ENCODE measurements at regions not wholly inside any gene's neighbourhood (a gene's known extent, or its start where the extent isn't known, plus 50 kb on each side); places are given as distances from the start of the nearest gene placed in this dataset.

DNA sequence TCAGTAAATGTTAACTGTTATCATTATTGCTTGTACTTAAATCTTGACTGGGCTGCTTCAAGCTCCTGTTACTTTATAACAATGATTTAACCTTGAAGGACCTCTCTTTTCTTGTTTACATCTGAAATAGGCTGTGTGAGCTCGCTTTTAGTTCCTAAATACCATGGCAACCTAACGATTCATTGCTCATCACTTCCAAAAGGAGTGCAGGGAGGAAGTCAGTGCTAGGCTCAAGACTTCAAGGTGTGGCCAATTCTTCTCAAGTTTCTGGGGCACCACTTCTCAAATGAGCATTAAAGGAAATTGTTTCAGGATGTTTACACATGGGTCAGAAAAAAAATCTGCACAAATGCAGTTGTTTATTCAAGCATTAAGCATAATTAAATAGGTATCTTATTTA lies 284.2 kb downstream of the MTERF1 start:
- Histone ChIP-seq H3K4me1 (ENCODE audit: insufficient read depth, low read length, poor library complexity, severe bottlenecking) (no peaks in the 10 kb centered on the region), H3K4me3 (ENCODE audit: low read length, poor library complexity, severe bottlenecking) (no peak overlapping the region), H3F3A (ENCODE audit: low read depth) (no peaks in the 10 kb centered on the region), H3K36me3 (ENCODE audit: insufficient read depth, low read length) (no peaks in the 10 kb centered on the region), H2AFZ (ENCODE audit: low read length) (no peak overlapping the region), H3K79me2 (ENCODE audit: insufficient read depth, low read length) (no peaks in the 10 kb centered on the region), H4K20me1 (ENCODE audit: insufficient read depth, low read length, poor library complexity, severe bottlenecking) (no peaks in the 10 kb centered on the region), H3K9ac (ENCODE audit: low read depth, low read length, poor library complexity, severe bottlenecking) (no peak overlapping the region), H3K9me2 (replicated peaks; ENCODE audit: low read depth, low read length) (no peaks in the 10 kb centered on the region), H3K27me3 (ENCODE audit: insufficient read depth, low read length, poor library complexity, severe bottlenecking) (no peaks in the 10 kb centered on the region), H3K4me2 (ENCODE audit: low read depth, low read length, poor library complexity, severe bottlenecking) (no peak overlapping the region), H3K9me3 (ENCODE audit: insufficient read depth, low read depth, low read length) (no peaks in the 10 kb centered on the region)
- TF ChIP-seq EZH2phosphoT487 (IDR thresholded peaks at IDR 0.05; ENCODE audit: borderline replicate concordance) = no peak
- TF ChIP-seq, protein P1, sequence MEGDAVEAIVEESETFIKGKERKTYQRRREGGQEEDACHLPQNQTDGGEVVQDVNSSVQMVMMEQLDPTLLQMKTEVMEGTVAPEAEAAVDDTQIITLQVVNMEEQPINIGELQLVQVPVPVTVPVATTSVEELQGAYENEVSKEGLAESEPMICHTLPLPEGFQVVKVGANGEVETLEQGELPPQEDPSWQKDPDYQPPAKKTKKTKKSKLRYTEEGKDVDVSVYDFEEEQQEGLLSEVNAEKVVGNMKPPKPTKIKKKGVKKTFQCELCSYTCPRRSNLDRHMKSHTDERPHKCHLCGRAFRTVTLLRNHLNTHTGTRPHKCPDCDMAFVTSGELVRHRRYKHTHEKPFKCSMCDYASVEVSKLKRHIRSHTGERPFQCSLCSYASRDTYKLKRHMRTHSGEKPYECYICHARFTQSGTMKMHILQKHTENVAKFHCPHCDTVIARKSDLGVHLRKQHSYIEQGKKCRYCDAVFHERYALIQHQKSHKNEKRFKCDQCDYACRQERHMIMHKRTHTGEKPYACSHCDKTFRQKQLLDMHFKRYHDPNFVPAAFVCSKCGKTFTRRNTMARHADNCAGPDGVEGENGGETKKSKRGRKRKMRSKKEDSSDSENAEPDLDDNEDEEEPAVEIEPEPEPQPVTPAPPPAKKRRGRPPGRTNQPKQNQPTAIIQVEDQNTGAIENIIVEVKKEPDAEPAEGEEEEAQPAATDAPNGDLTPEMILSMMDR (conservative IDR thresholded peaks at IDR 0.05; ENCODE audit: low read length) = no peak

DNA sequence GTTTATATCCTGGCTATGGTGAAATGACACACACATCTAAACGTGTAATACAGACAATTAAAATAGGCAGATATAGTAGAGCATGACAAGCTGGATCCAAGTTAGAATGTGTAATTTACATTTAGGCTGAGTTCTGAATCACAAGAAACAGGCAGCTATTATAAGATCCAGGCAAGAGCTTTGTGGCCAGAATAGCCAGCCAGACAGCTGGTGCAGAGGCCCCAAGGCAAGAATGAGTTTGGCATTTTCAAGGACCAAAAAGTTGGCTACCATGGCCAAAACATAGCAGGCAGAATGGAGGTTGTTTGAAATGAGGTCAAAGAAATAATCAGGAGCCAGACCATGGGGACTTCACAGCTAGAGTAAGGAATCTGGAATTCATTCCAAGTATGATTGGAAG lies 281.7 kb downstream of the MTERF1 start:
- H2AFZ ChIP-seq (ENCODE audit: low read length) = no peak overlapping the region
- H3K79me2 ChIP-seq (ENCODE audit: insufficient read depth, low read length) = no peaks in the 10 kb centered on the region
- H4K20me1 ChIP-seq (ENCODE audit: insufficient read depth, low read length, poor library complexity, severe bottlenecking) = no peaks in the 10 kb centered on the region
- H3K9me2 ChIP-seq (replicated peaks; ENCODE audit: low read depth, low read length) = no peaks in the 10 kb centered on the region
- no peak overlapping the region for H3K4me2 ChIP-seq (ENCODE audit: low read depth, low read length, poor library complexity, severe bottlenecking)
- H3F3A ChIP-seq (ENCODE audit: low read depth) = no peaks in the 10 kb centered on the region
- no peaks in the 10 kb centered on the region for H3K9me3 ChIP-seq (ENCODE audit: insufficient read depth, low read depth, low read length)
- TF ChIP-seq EZH2phosphoT487 (IDR thresholded peaks at IDR 0.05; ENCODE audit: borderline replicate concordance) = no peak
- TF ChIP-seq, protein P1 (conservative IDR thresholded peaks at IDR 0.05; ENCODE audit: low read length) = no peak
- H3K9ac ChIP-seq (ENCODE audit: low read depth, low read length, poor library complexity, severe bottlenecking) = no peak overlapping the region
- H3K4me1 ChIP-seq (ENCODE audit: insufficient read depth, low read length, poor library complexity, severe bottlenecking) = no peaks in the 10 kb centered on the region
- H3K36me3 ChIP-seq (ENCODE audit: insufficient read depth, low read length) = no peaks in the 10 kb centered on the region
- H3K4me3 ChIP-seq (ENCODE audit: low read length, poor library complexity, severe bottlenecking) = no peak overlapping the region
- H3K27me3 ChIP-seq (ENCODE audit: insufficient read depth, low read length, poor library complexity, severe bottlenecking) = no peaks in the 10 kb centered on the region

DNA sequence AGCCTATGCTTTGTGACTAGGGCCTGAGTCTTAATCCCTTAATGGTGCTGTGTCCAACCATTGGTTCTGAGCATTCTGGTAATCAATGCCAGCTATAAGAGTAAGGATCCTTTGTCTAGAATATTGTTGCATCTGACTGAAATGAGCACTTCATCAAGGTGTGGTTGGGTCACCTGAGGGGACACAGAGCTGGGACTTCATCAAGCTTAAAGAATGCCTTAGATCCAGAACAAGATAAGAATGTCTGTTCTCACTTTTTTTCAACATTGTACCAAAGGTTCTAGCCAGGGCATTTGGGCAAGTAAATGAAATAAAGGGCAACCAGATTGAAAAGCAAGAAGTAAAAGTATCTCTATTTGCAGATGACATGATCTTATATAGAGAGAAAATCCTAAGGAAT lies 280.4 kb downstream of the MTERF1 start:
- H3K4me2 ChIP-seq (ENCODE audit: low read depth, low read length, poor library complexity, severe bottlenecking) = no peak overlapping the region
- H3K4me1 ChIP-seq (ENCODE audit: insufficient read depth, low read length, poor library complexity, severe bottlenecking) = no peaks in the 10 kb centered on the region
- TF ChIP-seq EZH2phosphoT487 (IDR thresholded peaks at IDR 0.05; ENCODE audit: borderline replicate concordance) = no peak
- TF ChIP-seq, protein P1 (conservative IDR thresholded peaks at IDR 0.05; ENCODE audit: low read length) = no peak

More for the DNA sequence above, 280.4 kb downstream of the MTERF1 start:
- Histone ChIP-seq H3K9me2 (replicated peaks; ENCODE audit: low read depth, low read length) (no peaks in the 10 kb centered on the region), H3K4me3 (ENCODE audit: low read length, poor library complexity, severe bottlenecking) (no peak overlapping the region), H3K9ac (ENCODE audit: low read depth, low read length, poor library complexity, severe bottlenecking) (no peak overlapping the region), H3K79me2 (ENCODE audit: insufficient read depth, low read length) (no peaks in the 10 kb centered on the region), H3F3A (ENCODE audit: low read depth) (no peaks in the 10 kb centered on the region), H3K27me3 (ENCODE audit: insufficient read depth, low read length, poor library complexity, severe bottlenecking) (no peaks in the 10 kb centered on the region), H3K9me3 (ENCODE audit: insufficient read depth, low read depth, low read length) (no peaks in the 10 kb centered on the region), H2AFZ (ENCODE audit: low read length) (no peak overlapping the region), H4K20me1 (ENCODE audit: insufficient read depth, low read length, poor library complexity, severe bottlenecking) (no peaks in the 10 kb centered on the region), H3K36me3 (ENCODE audit: insufficient read depth, low read length) (no peaks in the 10 kb centered on the region)
